Fibroblast of mammary gland (primary cell): ENCODE measurements at regions not wholly inside any gene's neighbourhood (a gene's known extent, or its start where the extent isn't known, plus 50 kb on each side); places are given as distances from the start of the nearest gene placed in this dataset.
"Not testable (repeated sequence)": the region's sequence is repeated elsewhere in the genome, so short reads cannot be mapped to it uniquely, and the experiment has no call there.

ENCODE experiments used
- DNase-seq: peaks from one replicate; pipeline ENCODE4 v3.0.0-alpha.2; 2010; ENCODE audit warnings: low read depth
- H3K4me3 ChIP-seq: 2 replicates; pipeline ENCODE4 v1.5.1; 2011; ENCODE audit warnings: low read depth, mild to moderate bottlenecking, low read length, moderate library complexity; ENCODE audit not compliant: control insufficient read depth
- TF ChIP-seq, protein P1 (sequence below): conservative IDR thresholded peaks from 2 replicates; pipeline ENCODE4 v1.5.1; 2011; ENCODE audit warnings: low read depth, low read length, inconsistent platforms; ENCODE audit not compliant: control insufficient read depth, insufficient read depth

DNA sequence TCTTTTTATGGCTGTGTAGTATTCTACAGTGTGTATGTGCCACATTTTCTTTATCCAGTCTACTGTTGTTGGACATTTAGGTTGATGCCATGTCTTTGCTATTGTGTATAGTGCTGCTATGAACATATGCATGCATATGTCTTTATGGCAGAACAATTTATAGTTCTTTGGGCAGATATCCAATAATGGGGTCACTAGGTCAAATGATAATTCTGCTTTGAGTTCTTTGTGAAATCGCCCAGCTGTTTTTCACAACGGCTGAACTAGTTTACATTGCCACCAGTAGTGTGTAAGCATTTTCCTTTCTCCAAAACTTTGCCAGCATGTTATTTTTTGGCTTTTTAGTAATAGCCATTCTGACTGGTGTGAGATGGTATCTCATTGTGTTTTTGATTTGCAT lies 214.8 kb upstream of the TMEM229A start:
- no peak for DNase-seq
- TF ChIP-seq, protein P1, sequence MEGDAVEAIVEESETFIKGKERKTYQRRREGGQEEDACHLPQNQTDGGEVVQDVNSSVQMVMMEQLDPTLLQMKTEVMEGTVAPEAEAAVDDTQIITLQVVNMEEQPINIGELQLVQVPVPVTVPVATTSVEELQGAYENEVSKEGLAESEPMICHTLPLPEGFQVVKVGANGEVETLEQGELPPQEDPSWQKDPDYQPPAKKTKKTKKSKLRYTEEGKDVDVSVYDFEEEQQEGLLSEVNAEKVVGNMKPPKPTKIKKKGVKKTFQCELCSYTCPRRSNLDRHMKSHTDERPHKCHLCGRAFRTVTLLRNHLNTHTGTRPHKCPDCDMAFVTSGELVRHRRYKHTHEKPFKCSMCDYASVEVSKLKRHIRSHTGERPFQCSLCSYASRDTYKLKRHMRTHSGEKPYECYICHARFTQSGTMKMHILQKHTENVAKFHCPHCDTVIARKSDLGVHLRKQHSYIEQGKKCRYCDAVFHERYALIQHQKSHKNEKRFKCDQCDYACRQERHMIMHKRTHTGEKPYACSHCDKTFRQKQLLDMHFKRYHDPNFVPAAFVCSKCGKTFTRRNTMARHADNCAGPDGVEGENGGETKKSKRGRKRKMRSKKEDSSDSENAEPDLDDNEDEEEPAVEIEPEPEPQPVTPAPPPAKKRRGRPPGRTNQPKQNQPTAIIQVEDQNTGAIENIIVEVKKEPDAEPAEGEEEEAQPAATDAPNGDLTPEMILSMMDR, result no peak
- H3K4me3 ChIP-seq, result no peak overlapping the region

DNA sequence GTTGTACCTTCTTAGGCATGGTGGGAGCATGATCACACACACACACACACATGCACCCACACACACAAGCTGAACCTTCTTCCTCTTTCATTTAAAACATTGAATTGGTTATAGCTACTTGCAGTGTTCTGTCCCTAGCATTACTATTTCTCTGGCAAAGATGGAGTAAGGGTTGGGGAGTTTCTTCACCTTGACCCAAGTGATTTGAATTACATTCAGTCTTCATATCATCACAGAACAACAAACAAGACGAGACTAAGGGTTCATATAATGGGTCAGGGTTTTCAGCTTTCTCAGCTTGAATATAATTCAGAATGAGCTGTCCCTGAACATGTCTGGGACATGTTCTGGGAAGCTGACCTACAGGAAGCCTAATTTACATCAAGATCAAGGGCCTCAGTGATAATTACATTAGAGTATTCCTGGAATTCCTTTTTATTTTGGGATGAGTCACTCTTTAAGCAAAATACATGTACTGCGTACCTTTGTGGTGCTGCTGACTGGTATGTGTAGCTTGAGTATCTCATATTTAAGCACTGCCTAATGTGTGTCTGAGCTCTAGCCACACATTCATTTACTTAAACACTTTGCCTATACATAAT lies 213.5 kb upstream of the TMEM229A start:
- TF ChIP-seq, protein P1, result no peak
- H3K4me3 ChIP-seq, result no peak overlapping the region
- no peak for DNase-seq

DNA sequence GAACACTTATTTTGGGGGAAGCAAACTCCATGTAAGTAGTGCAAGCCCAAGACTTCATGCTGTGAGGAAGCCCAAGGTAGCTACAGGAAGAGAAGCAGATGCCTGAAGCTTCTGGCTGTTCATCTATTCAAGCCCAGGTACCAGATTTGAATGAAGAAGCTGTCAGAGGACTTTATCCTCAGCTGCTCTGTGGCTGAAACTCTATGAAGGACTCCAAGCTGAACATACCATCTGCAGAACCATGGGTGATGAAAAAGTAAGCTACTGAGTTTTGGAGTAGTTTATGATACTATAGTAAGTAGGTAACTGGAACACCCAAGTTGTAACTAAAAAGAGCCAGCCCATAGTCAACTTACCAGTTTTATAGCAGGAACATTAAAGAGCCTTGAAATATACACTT lies 211.6 kb upstream of the TMEM229A start:
- H3K4me3 ChIP-seq, DNase-seq: not testable (repeated sequence)

- no peak overlapping the region for H3K4me3 ChIP-seq
- no peak for DNase-seq
- TF ChIP-seq, protein P1, result no peak
These were observed 186.8 kb upstream of the TMEM229A start for GRCh38 chr7:124219681-124220080.

- TF ChIP-seq, protein P1, result no peak
- no peak for DNase-seq
- H3K4me3 ChIP-seq, result no peak overlapping the region
These were observed 175.8 kb upstream of the TMEM229A start for GRCh38 chr7:124208642-124209041.

DNA sequence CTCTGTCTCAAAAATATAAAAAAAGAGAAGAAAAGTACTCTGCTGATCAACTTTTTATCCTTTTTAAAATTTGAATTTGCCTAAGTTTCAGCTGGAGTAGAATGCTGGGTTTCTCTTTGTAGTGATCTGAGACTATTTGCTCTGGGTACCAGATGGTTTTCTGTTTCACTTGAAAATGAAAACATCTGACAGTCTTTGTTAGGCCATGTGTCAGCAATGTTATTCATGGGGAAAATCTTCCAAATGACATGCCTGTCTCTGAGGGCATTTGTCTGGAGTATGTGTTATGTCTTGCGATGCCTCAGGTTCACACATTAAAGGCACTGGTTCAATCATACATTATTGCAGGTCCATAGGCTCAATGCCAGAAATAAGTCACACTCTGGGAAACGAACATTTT lies 175.3 kb upstream of the TMEM229A start:
- no peak overlapping the region for H3K4me3 ChIP-seq
- TF ChIP-seq, protein P1, result no peak
- DNase-seq, result no peak

- H3K4me3 ChIP-seq, result no peak overlapping the region
- DNase-seq, result no peak
- TF ChIP-seq, protein P1, result no peak
These were observed 172.7 kb upstream of the TMEM229A start for GRCh38 chr7:124205526-124205925.
